Embryonic facial prominence (tissue), 1 donor: ENCODE measurements at regions not wholly inside any gene's neighbourhood (a gene's known extent, or its start where the extent isn't known, plus 50 kb on each side); places are given as distances from the start of the nearest gene placed in this dataset.
"Not testable (repeated sequence)": the region's sequence is repeated elsewhere in the genome, so short reads cannot be mapped to it uniquely, and the experiment has no call there.

Source experiments
- DNase-seq: peaks from one replicate; pipeline ENCODE4 v3.0.0-alpha.2; 2016; ENCODE audit errors: extremely low spot score

- no peak for DNase-seq
Observed at GRCh38 chr6:9028086-9028485, 592.7 kb upstream of the SLC35B3 start.

GRCh38 chr6:9025796-9026394, 590.5 kb upstream of the SLC35B3 start:
- DNase-seq: no peak

DNA sequence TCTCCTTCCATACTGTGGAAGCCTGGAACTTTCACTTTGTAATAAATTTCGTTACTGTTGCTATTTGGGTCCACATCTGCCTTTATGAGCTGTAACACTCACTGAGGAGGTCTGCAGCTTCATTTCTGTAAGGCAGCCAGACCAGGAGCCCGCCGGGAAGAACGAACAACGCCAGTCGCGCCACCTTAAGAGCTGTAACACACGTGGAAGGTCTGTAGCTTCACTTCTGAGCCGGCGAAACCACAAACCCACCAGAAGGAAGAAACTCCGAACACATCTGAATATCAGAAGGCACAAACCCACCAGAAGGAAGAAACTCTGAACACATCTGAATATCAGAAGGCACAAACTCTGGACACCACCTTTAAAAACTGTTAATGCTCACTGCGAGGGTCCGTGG, 589.9 kb upstream of the SLC35B3 start:
- DNase-seq: no peak

- DNase-seq: not testable (repeated sequence)
Observed at GRCh38 chr6:9024246-9024645, 588.9 kb upstream of the SLC35B3 start.

GRCh38 chr6:9020001-9020400, 584.7 kb upstream of the SLC35B3 start:
- DNase-seq: no peak

DNA sequence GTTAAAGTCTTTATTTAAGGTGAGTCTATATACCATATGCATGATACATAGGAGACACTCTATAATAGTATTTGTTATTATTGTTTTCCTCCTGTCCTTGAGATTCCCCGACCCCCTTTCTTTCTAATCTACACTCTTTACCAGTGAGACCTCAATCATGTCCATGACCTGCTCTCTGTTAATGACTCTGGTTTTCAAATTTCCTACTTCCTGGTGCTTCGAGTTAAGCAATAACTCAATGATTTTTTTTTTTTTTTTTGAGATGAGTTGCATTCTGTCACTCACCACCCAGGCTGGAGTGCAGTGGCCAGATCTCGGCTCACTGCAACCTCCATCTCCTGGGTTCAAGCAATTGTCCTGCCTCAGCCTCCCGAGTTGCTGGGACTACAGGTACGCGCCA, 574.6 kb upstream of the SLC35B3 start:
- DNase-seq: no peak

GRCh38 chr6:9007027-9007426, 571.7 kb upstream of the SLC35B3 start:
- no peak for DNase-seq

DNA sequence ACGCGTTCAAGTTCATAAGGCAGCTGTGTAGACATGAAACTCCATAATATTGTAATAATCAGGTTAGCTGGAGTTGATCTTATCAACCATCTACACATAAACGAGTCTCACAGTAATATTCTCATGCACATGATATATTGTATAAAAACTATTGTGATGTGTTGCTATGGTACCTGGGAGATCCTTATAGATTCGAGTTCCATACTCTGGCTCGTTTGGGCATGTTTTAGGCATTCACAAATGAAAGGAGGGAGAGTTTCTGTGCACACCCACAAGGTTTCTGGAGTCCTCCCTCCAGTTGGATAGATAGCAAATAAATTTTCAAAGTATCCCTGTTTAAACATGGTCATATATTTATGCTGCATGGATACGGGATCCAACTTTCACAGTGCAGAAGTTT, 567.5 kb upstream of the SLC35B3 start:
- no peak for DNase-seq

- no peak for DNase-seq
Observed at GRCh38 chr6:8995156-8995555, 559.8 kb upstream of the SLC35B3 start.

GRCh38 chr6:8993111-8993510, 557.8 kb upstream of the SLC35B3 start:
- DNase-seq: no peak

- DNase-seq: no peak
Observed at GRCh38 chr6:8991844-8992243, 556.5 kb upstream of the SLC35B3 start.

DNA sequence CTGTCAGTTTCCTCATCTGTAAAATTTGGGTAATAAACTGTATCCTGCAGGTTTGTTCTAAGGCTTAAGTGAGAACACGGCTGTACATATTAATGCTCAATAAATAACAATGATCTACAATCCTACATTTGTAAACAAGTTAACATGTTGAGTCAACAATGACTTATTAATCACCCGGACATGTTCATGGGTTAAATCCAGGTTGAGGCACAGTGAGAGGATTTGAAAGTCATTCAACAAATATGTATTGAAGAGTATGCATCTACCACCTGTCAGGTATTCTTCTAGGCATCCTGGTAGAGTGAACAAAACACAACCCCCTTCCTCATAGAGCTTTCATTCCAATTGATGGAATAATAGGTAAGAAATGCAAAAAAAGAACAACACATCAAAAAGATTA, 554.7 kb upstream of the SLC35B3 start:
- no peak for DNase-seq

- peak; percentile 55 for DNase-seq
Observed at GRCh38 chr6:8983202-8983688, 547.9 kb upstream of the SLC35B3 start.

DNA sequence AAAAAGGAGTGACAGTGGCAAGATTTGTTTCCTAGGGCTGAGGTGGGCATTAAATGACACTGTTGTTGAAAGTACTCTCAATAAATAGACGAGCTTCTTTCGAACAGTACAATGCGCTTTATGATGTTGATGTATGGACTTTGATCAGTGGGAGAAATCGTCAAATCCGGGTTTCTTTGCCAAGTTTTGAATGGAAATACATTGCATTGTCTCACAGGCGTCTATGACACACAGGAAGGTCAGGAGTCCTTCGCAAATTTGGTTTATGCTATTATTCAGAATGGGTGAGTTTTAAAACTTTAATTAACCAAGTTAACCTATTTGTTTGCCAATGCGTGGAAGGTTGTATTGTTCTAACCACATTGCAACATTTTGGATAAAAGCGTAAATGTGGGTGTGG, 547.3 kb upstream of the SLC35B3 start:
- no peak for DNase-seq

GRCh38 chr6:8973395-8973794, 538.0 kb upstream of the SLC35B3 start:
- no peak for DNase-seq

- no peak for DNase-seq
Observed at GRCh38 chr6:8969747-8970146, 534.4 kb upstream of the SLC35B3 start.

- no peak for DNase-seq
Observed at GRCh38 chr6:8958894-8959511, 523.7 kb upstream of the SLC35B3 start.

GRCh38 chr6:8953310-8953709, 518.0 kb upstream of the SLC35B3 start:
- no peak for DNase-seq

DNA sequence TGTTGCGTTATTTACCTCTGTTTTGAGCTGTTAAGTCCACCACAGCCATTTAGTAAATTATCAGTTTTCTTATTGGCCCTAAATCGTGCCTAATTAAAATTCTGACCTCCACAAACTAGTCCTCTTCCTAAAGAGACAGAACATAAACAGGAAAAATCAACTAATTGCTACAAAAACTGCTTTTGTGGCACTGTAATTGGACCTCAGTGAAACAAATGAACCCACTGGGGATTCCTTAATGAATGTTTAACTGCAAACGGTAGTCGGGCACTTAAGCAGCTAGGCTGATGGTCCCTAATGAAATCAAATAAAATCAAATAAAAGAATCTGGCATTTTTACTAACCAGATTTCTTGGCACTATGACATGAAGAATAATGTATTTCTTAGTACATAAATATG, 513.4 kb upstream of the SLC35B3 start:
- DNase-seq: no peak

DNA sequence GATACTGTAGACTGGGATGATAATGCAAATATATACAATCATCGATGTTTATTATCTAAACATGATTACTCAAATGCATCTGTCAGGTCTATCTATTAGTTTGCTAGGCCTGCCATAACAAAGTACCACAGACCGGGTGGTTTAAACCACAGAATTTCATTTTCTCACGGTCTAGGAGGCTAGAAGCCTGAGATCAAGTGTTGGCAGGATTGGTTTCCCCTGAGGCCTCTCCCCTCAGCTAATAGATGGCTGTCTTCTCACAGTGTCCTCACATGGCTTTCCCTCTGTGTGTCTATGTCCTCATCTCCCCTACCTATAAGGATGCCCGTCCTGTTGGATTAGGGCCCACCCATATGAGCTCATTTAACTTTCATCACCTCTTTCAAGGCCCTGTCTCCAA, 512.6 kb upstream of the SLC35B3 start:
- no peak for DNase-seq

DNA sequence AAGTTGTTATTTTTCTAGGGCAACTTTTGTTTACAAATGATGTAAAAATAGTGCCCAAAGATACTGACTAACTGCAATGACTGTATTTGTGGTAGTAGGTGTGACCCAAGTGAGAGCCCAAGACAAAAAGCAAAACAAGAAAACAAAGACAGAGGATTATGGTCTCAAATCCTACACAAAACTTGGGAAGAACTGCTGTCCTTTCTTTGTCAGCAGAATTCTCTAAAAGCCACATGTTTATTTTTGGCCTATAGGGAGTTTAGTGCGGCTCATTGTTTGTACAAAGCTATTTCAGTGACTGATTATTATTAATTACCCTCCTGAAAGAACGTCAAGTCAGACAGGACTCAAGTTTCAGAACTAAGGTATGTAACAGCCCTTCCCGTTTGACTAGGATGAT, 509.2 kb upstream of the SLC35B3 start:
- DNase-seq: no peak

GRCh38 chr6:8943073-8943472, 507.7 kb upstream of the SLC35B3 start:
- DNase-seq: no peak

DNA sequence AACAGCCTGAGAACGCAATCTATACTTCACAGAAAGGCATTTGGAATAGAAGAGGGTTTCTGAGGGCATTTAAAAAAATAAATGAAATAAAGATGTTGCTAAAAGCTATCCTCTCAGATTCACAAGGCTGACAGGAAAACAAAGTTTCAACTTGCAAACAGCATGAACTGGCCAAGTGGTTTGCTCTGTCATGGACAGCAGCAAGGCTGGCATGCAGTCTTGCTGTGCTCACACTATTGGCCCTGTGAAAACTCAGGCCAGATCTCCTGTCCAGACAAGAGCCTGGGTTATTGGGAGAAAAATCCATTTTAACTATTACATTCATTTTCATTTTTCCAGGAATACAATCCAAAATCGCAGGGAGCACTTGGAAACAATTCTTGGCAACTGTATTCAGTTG, 506.2 kb upstream of the SLC35B3 start:
- no peak for DNase-seq

DNA sequence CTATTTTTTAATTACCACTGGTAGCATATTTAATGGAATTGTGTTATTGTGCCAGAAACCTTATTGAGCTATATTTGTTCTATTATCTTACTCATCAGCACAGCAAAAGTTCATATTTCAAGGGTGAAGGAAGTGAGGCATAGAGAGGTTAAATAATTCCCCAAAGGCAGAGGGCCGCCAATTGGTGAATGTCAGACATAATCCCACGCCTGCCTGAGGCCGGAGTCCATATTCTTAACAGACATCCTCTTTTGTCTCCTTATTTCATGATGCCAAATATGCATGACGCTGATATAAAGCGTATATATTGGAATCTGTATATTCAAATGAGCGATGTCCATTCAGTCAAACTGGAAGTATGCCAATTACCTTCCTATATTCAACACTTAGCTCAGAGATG, 505.0 kb upstream of the SLC35B3 start:
- DNase-seq: no peak
